GM18873 (cell line): ENCODE measurements at regions not wholly inside any gene's neighbourhood (a gene's known extent, or its start where the extent isn't known, plus 50 kb on each side); places are given as distances from the start of the nearest gene placed in this dataset.

Source experiments
- ATAC-seq: cut with Tn5 transposase; IDR thresholded peaks from one replicate; pipeline ENCODE4 v1.9.1; 2021; ENCODE audit warnings: mild to moderate bottlenecking, moderate library complexity, moderate number of reproducible peaks; ENCODE audit not compliant: unreplicated experiment, low FRiP score

DNA sequence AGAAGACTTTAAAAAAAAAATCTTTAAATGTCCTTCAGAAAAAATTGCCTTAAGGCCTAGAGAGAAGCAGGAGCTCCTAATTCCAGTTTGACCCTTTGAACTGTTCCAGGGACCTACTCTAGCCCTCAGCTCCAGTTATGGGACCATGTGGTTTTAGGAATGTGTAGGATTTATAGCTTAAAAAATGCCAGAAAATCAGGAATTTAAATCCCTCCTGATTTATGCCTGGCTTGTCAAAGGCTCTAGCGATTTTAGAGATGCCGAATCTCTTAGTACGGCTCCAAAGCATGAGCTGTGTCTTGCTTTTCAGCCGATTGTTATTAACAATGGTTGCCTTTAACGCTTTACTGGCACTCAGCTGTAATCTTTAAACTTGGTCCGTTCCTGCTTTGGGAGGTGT, 130.6 kb upstream of the NPVF start:
- ATAC-seq, result no peak

DNA sequence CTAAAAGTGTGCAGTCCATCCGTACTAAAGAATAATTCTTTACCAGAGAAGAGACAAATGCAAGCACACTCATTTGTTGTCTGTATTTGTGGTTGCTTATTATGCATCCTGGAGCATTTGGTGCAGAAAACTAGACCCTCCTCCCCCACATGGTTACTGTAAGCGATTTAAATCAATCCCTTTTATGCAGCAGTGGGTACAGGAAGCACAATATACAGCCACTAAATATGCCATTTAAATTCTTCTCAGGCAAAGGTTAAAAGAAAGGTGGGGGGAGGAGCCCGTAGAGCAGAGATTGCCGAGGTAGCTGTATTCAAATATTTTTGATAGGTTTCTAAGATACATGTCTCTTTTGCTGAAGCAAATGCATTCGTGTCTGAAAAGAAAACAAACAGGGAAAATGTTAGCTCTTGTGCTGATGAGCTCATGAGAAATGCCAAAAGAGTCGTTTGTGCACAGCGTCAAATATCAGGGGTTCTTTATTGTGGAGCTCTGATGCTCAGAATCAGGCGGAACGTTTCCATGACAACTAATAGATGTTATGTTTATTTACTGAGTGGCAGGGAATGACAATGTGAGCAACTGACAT, 131.3 kb upstream of the NPVF start:
- ATAC-seq, result no peak

DNA sequence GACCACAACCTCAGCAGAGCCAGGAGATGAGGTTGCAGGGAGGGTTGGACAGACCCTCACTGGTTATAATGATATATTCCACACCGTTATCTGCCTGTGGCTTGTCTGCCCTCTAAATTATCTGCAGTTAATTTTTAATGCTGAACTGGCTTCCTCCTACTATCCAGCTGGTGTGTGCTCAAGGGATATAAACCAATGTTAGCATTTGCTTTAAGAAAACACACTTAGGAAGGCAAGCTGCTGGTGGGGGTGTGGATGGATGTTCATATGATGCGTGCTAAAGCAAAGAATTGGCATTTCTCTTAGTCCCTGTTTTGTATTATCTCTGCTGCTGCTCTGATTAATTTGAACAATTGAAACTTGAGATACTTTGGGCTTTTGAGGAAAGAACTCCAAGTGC, 132.2 kb upstream of the NPVF start:
- no peak for ATAC-seq

DNA sequence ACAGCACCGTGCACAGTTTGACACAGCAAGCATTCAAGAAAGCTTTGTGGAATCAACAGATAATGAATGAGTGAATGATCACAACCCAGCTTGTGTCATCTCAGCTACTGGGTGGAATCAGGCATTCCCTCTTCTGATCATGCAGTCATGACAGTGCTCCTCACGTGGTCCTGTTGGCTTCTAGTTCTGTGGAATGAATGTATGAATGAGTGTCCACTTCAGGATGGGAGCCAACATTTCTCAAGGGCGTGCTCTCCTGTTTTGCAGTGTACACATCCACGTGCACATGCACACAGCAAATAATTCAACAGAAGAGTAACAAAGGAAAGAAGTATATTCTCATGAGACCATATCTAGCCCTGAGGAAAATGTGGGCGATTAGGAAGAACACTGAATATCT, 133.1 kb upstream of the NPVF start:
- no peak for ATAC-seq

- no peak for ATAC-seq
These were observed 133.6 kb upstream of the NPVF start for GRCh38 chr7:25361863-25362262.

GRCh38 chr7:25368599-25369201, 140.4 kb upstream of the NPVF start:
- no peak for ATAC-seq

- ATAC-seq, result no peak
These were observed 141.5 kb upstream of the NPVF start for GRCh38 chr7:25369786-25370185.

DNA sequence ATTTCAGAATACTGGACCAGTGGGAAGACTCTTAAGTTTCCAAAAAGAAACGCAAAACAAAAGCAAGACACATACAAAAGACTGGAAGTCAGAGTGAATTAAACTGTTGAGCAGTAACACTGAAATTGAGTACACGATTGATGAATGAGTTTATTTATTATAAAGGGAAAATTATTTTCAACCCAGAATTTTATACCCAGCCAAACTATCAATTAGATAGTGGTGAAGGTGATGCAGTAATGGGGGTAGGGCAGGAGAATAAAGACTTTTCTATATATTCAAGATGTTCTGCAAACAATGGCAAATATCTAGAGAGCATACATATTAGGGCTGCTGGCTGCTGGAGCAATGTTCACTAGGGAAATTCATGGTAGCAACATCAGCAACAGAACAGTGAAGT, 143.7 kb upstream of the NPVF start:
- no peak for ATAC-seq

GRCh38 chr7:25375805-25376600, 147.7 kb upstream of the NPVF start:
- ATAC-seq, result no peak

GRCh38 chr7:25379351-25380300, 151.3 kb upstream of the NPVF start:
- ATAC-seq, result no peak

DNA sequence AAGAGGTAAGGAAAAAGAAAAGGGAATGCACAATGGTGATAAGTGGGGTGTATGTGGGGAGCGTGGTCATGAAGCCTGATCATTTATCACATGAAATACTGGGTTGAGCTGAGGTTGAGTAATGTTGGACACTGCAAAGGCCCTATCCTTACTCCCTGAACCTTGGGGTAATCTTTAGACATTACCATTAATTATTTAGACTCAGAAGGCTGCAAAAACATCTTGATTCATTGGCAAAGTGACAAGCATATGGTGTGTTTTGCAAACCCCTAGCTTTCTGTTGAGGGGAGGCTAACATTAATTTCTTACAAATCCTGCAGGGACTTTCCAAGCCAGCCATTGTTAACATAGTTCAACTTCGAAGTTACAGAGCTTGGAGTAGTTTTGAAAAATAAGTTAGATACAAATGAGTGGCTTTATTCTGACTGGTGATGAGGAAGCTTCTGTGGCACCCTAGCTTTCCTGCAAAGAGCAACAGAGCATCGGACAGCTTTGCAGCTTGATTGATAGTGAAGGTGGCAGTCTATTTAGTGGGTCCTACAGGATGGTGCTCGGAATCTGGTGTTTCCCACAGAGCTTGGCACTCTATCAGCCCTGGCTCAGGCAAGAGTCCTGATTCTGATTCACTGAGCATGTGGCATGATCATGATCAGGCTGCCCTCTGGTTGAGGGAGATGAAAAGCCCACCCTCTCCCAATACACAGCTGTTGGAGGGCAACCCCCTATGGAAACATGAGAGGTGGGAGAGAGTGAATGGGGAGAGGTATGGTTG, 153.7 kb upstream of the NPVF start:
- no peak for ATAC-seq

DNA sequence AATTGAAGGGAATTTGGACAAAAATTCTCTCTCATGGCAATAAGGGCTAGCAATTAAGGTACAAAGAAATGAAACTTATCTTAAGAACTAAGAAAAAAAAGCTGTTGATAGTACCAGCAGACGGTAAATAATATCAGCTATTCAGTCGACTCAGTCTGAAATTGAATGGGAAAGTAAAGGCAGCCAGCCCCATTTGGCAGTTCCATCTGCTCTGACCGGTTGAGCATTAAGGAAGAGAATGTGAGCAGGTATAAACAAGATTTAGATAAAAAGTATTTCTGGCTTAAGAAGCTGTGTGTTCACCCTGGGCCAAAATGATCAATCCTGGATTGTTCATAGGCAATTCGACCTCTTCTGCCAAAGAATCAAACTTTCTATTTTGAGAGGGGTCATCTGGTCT, 154.6 kb upstream of the NPVF start:
- no peak for ATAC-seq

DNA sequence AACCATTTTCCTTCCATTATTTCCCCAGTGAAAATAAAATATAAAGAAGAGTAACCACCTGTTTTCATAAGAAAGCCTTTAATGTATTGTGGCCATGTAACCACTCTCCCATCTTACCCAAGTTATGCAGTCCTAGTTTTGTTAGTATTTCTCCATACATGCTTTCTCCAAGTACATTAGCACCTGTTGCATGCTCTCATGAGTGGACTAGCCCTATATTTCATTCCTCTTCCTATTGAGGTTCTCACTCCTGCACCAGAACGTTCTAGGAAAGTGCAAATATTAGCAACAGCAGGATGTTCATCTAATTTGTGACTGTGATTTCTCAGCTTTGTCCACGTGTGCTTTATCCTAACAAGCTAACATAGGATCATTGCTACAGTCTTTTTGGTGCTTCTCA, 155.1 kb upstream of the NPVF start:
- ATAC-seq, result no peak

GRCh38 chr7:25384788-25385505, 156.7 kb upstream of the NPVF start:
- no peak for ATAC-seq

- no peak for ATAC-seq
These were observed 157.3 kb upstream of the NPVF start for GRCh38 chr7:25385506-25386136.

GRCh38 chr7:25386311-25386744, 158.0 kb upstream of the NPVF start:
- ATAC-seq, result no peak

DNA sequence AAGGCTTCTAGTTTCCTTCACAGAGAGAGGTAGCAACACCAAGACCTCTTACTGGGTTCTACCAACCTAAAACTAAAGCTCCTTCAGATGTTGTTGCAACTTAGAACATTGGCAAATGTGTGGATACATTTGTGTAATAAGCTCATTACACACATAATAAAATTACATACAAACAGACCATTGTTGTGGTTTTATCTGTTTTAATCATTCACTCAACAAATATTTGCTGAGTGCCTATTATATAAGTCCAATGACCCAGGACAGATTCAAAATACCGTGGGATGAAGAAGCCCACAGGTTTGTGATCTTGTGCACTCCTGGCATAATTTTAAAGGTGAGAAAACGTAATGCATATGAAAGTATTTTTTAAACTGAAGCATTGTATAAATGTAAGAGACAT, 160.4 kb upstream of the NPVF start:
- no peak for ATAC-seq

DNA sequence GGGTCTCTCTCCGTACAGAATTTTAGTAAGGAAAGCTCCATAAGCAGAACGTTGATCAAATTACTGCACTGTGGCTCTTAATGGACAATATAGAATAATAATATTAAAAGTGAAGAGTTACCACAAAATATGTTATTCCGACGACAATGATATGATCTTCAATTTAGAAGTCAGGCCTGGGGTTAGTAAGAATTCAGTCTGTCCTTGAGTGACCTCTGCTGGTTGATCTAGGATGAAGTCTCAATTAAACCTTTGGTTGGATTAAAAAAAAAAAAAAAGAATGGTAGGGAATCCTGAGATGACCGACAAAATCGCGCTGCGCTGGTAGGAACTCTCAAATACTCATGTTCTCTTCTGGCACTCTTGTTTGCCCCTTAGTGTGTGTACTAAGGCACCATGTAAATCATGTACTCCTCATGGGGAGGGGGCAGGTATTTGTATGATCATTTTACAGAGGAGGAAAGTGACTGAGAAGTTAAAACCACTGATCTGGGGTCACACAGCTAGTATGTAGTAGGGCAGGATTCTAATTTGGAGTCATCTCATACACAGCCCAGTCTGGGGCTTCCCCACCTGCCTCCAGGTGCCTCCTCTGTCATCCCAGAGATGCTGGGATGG, 161.3 kb upstream of the NPVF start:
- ATAC-seq, result no peak
